DND-41 (cell line): ENCODE measurements at regions not wholly inside any gene's neighbourhood (a gene's known extent, or its start where the extent isn't known, plus 50 kb on each side); places are given as distances from the start of the nearest gene placed in this dataset.

Source experiments
- EZH2 ChIP-seq: IDR thresholded peaks from 3 replicates; pipeline ENCODE4 v1.6.1; 2012; ENCODE audit warnings: borderline replicate concordance, low read depth, mild to moderate bottlenecking, moderate library complexity, low read length, inconsistent platforms; ENCODE audit not compliant: severe bottlenecking
- TF ChIP-seq, protein P1 (sequence below): IDR thresholded peaks from 2 replicates; pipeline ENCODE4 v1.5.1; 2012; ENCODE audit warnings: borderline replicate concordance, low read length, moderate library complexity, mild to moderate bottlenecking; ENCODE audit not compliant: poor library complexity, severe bottlenecking; ENCODE audit errors: extremely low read depth

DNA sequence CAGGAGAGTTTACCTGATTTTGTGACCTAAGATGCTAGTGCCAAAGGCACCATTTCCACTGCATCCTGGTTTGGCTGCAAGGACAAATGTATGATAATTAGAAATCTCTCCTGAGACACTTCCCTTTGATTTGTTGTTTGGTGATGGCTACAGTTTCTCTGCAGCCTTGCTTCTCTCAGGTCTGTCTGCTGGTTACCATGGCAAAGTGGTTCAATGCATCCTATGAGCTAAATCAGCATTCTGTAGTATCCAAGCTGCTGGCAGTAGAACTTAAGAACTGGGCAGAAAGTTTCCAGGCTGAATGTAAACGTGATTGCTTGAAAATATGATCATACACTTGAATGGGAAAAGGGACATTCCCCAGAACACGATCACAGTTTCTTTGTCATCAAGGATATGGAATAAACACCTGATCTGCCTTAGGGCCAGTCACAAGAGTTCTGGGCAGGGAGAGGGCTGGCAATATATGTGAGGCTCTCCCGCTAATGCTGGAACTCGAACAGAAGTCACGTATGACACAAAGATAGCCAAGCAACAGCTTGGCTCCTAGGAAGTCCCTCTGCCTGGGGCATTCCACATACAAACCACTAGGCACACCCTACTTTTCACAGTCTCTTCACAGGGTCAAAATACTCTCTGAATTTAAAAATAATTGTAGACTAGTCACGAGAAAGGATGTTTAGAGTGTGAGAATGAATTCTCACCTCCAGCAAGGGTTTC is 138.1 kb upstream of the GRAMD2B start:
- TF ChIP-seq, protein P1, sequence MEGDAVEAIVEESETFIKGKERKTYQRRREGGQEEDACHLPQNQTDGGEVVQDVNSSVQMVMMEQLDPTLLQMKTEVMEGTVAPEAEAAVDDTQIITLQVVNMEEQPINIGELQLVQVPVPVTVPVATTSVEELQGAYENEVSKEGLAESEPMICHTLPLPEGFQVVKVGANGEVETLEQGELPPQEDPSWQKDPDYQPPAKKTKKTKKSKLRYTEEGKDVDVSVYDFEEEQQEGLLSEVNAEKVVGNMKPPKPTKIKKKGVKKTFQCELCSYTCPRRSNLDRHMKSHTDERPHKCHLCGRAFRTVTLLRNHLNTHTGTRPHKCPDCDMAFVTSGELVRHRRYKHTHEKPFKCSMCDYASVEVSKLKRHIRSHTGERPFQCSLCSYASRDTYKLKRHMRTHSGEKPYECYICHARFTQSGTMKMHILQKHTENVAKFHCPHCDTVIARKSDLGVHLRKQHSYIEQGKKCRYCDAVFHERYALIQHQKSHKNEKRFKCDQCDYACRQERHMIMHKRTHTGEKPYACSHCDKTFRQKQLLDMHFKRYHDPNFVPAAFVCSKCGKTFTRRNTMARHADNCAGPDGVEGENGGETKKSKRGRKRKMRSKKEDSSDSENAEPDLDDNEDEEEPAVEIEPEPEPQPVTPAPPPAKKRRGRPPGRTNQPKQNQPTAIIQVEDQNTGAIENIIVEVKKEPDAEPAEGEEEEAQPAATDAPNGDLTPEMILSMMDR, result no peak
- no peak for TF ChIP-seq EZH2
